Stimulated activated CD8-positive, alpha-beta memory T cell treated with anti-CD3 and anti-CD28 coated beads, Interleukin-12 subunit alpha, Interleukin-12 subunit beta, amount 100 ng/mL, for 24 hours (primary cell): ENCODE measurements at regions not wholly inside any gene's neighbourhood (a gene's known extent, or its start where the extent isn't known, plus 50 kb on each side); places are given as distances from the start of the nearest gene placed in this dataset.
A peak's percentile ranks its signal among the peaks of the same experiment; 100 is the strongest.
"Not testable (repeated sequence)": the region's sequence is repeated elsewhere in the genome, so short reads cannot be mapped to it uniquely, and the experiment has no call there.

Experiments used
- DNase-seq: peaks from one replicate; pipeline ENCODE4 v3.0.0-alpha.2; 2020; ENCODE audit errors: extremely low read depth

- no peak for DNase-seq
Observed at GRCh38 chr7:65731562-65732035, 141.3 kb upstream of the VKORC1L1 start.

- no peak for DNase-seq
Observed at GRCh38 chr7:65744406-65744805, 128.5 kb upstream of the VKORC1L1 start.

GRCh38 chr7:65746398-65746669 is 126.5 kb upstream of the VKORC1L1 start:
- DNase-seq = no peak

GRCh38 chr7:65749039-65749438 is 123.8 kb upstream of the VKORC1L1 start:
- no peak for DNase-seq

- no peak for DNase-seq
Observed at GRCh38 chr7:65749518-65749917, 123.4 kb upstream of the VKORC1L1 start.

GRCh38 chr7:65750511-65751344 is 122.1 kb upstream of the VKORC1L1 start:
- DNase-seq = peak; percentile 73

GRCh38 chr7:65754070-65754469 is 118.8 kb upstream of the VKORC1L1 start:
- not testable (repeated sequence) for DNase-seq

- not testable (repeated sequence) for DNase-seq
Observed at GRCh38 chr7:65758991-65759390, 113.9 kb upstream of the VKORC1L1 start.

GRCh38 chr7:65762712-65763111 is 110.2 kb upstream of the VKORC1L1 start:
- not testable (repeated sequence) for DNase-seq

- DNase-seq = not testable (repeated sequence)
Observed at GRCh38 chr7:65763114-65763513, 109.8 kb upstream of the VKORC1L1 start.

- peak; percentile 74 for DNase-seq
Observed at GRCh38 chr7:65770473-65771225, 102.2 kb upstream of the VKORC1L1 start.

- not testable (repeated sequence) for DNase-seq
Observed at GRCh38 chr7:65771226-65771569, 101.7 kb upstream of the VKORC1L1 start.

GRCh38 chr7:65776677-65777076 is 96.2 kb upstream of the VKORC1L1 start:
- DNase-seq = not testable (repeated sequence)

GRCh38 chr7:65789943-65790342 is 82.9 kb upstream of the VKORC1L1 start:
- not testable (repeated sequence) for DNase-seq

GRCh38 chr7:65791788-65792187 is 81.1 kb upstream of the VKORC1L1 start:
- not testable (repeated sequence) for DNase-seq

- DNase-seq = not testable (repeated sequence)
Observed at GRCh38 chr7:65792726-65793125, 80.1 kb upstream of the VKORC1L1 start.

GRCh38 chr7:65794671-65795391 is 78.0 kb upstream of the VKORC1L1 start:
- not testable (repeated sequence) for DNase-seq

GRCh38 chr7:65795392-65795716 is 77.5 kb upstream of the VKORC1L1 start:
- DNase-seq = not testable (repeated sequence)

GRCh38 chr7:65796205-65796604 is 76.7 kb upstream of the VKORC1L1 start:
- no peak for DNase-seq

GRCh38 chr7:65797086-65797485 is 75.8 kb upstream of the VKORC1L1 start:
- DNase-seq = not testable (repeated sequence)

- DNase-seq = not testable (repeated sequence)
Observed at GRCh38 chr7:65797566-65797965, 75.3 kb upstream of the VKORC1L1 start.
